ENCODE measurements at regions not wholly inside any gene's neighbourhood (a gene's known extent, or its start where the extent isn't known, plus 50 kb on each side); places are given as distances from the start of the nearest gene placed in this dataset.
"Not testable (repeated sequence)": the region's sequence is repeated elsewhere in the genome, so short reads cannot be mapped to it uniquely, and the experiment has no call there.

DNA sequence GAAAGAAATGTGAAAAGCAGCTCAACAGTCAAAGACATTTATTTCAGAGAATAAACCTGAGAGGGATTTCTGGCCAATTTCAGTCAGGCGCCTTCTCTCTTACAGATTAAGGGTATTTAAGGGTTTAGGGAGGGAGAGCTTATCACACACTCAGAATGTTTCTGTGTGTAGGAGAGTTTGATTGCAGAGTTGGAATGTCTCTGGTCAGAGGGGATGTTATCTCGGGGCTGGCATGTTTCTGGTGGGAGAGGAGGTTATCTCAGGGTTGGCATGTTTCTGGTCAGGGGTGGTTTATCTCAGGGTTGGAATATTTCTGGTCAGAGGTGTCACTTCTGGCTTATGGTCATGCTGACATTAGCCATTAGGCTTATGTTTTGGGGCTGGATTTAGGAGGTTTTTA is 1920.5 kb upstream of the PCDH7 start:
- Mint-ChIP-seq H3K4me3 (no peak overlapping the region), H3K27ac (no peak overlapping the region), H3K36me3 (no peaks in the 10 kb centered on the region), H3K4me1 (no peaks in the 10 kb centered on the region), H3K27me3 (no peaks in the 10 kb centered on the region), H3K9me3 (peaks cover 4% of the 10 kb centered on the region)
- no peak for DNase-seq

DNA sequence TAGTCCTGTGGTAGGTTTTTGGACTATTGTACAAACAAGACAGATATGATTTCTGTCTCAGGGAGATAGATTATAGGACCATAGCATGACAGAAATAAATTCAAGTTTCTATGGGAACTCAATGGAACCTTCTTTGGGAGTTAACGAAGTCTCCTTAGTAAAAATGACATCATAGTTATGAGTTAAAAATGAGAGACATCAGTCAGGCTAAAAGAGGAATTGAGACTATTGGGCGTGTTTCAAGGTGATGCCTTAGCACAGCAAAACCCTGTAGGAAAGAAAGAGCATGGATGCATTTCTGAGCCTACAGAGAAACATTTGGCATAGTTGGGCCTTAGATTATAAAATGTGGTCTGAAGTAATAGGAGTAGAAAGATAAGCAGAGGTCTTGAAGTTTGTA is 1909.1 kb upstream of the PCDH7 start:
- Mint-ChIP-seq H3K27me3 (no peaks in the 10 kb centered on the region), H3K27ac (no peak overlapping the region), H3K36me3 (no peaks in the 10 kb centered on the region), H3K9me3 (peaks cover 18% of the 10 kb centered on the region), H3K4me3 (no peak overlapping the region), H3K4me1 (no peaks in the 10 kb centered on the region)
- no peak for DNase-seq

DNA sequence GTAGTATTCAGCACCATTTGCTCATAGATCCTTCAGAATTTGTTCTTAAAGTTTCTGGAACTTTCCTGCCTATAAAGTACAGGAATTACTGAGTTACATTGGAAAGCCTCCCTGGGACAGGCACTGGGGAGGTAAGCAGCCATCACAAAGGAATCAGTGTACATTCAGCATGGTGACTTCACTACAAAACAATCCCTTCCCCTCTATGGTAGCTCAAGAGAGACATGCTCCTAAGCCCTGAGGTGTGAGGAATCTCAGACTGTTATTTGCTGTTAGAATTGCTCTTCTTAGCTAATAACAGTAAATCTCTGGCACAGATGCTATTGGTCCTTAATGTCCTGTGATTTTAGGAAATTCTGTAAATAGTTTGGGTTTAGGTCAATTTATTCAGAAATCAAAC is 1898.0 kb upstream of the PCDH7 start:
- Mint-ChIP-seq H3K4me1 (no peaks in the 10 kb centered on the region), H3K4me3 (no peak overlapping the region), H3K27ac (no peak overlapping the region), H3K27me3 (no peaks in the 10 kb centered on the region), H3K36me3 (no peaks in the 10 kb centered on the region), H3K9me3 (peaks cover 10% of the 10 kb centered on the region)
- no peak for DNase-seq

DNA sequence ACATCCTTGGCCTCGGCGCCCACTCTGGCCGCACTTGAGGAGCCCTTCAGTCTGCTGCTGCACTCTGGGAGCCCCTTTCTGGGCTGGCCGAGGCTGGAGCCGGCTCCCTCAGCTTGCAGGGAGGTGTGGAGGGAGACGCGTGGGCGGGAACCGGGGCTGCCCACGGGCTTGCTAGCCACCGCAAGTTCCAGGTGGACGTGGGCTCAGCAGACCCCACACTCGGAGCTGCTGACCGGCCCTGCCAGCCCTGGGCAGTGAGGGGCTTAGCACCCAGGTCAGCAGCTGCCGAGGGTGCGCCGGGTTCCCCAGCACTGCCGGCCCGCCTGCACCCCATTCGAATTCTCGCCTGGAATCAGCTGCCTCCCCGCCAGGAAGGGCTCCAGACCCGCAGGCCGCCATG is 1892.3 kb upstream of the PCDH7 start:
- no peaks in the 10 kb centered on the region for H3K27me3 Mint-ChIP-seq
- DNase-seq, result no peak
- H3K4me1 Mint-ChIP-seq, result no peaks in the 10 kb centered on the region
- H3K9me3 Mint-ChIP-seq, result peaks cover 10% of the 10 kb centered on the region
- H3K4me3 Mint-ChIP-seq, result no peak overlapping the region
- H3K27ac Mint-ChIP-seq, result no peak overlapping the region
- H3K36me3 Mint-ChIP-seq, result no peaks in the 10 kb centered on the region

DNA sequence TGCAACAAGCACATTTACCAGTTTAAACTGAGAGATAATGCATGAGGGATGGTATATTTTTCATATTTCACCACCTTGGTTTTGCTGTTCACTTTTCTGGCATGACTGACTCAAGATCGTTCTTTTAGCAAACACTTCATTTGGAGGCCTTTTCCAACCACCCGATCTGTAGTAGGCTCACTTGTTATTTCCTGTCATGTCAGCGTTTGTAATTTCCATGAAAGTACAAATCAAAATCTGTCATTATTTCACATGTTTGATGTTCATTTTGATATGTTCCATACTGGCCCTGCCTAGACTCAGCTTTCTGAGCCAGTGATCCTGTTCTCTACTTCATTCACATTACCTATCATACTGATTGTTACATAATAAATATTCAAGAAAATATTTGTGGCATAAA is 1888.3 kb upstream of the PCDH7 start:
- Mint-ChIP-seq H3K9me3 (peaks cover 10% of the 10 kb centered on the region), H3K4me3 (no peak overlapping the region), H3K36me3 (no peaks in the 10 kb centered on the region)

DNA sequence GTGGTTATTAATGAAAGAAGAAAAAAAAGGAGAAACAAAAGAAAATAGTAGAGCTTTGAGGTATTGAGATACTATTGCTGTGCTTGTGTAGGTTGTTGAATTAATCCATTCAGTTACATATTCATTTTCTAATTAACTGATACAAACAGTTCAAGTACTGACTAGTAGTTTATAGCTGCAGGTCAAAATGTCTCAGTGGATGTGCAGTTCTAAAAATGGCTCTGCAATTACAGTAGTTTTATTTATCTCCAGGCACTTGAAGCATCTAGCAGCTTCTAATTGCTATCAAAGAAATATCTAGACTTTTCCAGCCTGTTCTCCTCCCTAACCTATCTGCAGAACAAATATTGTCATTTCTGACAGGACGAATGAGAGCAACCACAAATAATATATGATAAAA is 1887.7 kb upstream of the PCDH7 start:
- no peak for DNase-seq
- Mint-ChIP-seq H3K9me3 (peaks cover 6% of the 10 kb centered on the region), H3K27ac (no peak overlapping the region), H3K27me3 (no peaks in the 10 kb centered on the region), H3K36me3 (no peaks in the 10 kb centered on the region), H3K4me1 (no peaks in the 10 kb centered on the region), H3K4me3 (no peak overlapping the region)

More for the DNA sequence above, 1888.3 kb upstream of the PCDH7 start:
- H3K27me3 Mint-ChIP-seq, result no peaks in the 10 kb centered on the region
- no peak for DNase-seq
- H3K4me1 Mint-ChIP-seq, result no peaks in the 10 kb centered on the region
- H3K27ac Mint-ChIP-seq, result no peak overlapping the region

DNA sequence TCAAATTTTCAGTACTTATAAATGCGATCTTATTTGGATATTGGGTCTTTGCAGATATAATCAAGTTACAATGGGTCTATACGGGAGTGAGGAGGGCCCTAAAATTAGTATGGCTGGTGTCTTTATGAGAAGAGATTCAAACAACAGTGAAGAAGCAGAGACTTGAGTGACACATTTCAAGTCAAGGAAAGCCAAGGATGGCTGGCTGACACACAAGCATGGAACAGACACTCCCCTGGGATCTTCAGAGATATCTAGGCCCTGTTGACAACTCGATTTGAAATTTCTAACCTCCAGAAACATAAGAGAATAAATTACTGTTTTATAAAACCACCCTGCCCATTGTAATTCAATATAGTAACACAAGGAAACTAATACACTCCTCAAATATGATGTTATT is 1886.0 kb upstream of the PCDH7 start:
- no peak for DNase-seq
- H3K27ac Mint-ChIP-seq, result no peak overlapping the region
- H3K4me1 Mint-ChIP-seq, result no peaks in the 10 kb centered on the region
- peaks cover 3% of the 10 kb centered on the region for H3K9me3 Mint-ChIP-seq
- no peak overlapping the region for H3K4me3 Mint-ChIP-seq
- no peaks in the 10 kb centered on the region for H3K27me3 Mint-ChIP-seq
- H3K36me3 Mint-ChIP-seq, result no peaks in the 10 kb centered on the region

DNA sequence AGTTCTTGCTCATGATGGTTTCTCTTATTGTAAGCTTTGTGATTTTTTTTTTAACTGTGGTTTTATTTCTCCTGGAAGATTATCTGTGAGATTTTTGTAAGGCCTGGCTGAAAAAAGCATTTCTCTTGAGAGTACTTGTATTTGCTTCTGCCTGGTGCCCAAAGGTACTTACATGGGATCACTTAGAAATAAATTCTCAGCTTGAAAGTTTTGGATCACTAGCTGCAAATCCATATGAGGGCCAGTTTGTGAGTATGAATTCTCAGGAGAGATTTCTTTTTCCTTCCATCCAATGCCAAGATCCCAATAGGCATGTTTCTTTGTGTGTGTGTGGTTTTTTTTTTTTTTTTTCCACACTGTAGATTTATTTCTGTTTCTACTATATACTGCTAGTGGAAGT is 1884.7 kb upstream of the PCDH7 start:
- Mint-ChIP-seq H3K4me3 (no peak overlapping the region), H3K27ac (no peak overlapping the region), H3K27me3 (no peaks in the 10 kb centered on the region), H3K36me3 (no peaks in the 10 kb centered on the region), H3K9me3 (peaks cover 3% of the 10 kb centered on the region), H3K4me1 (no peaks in the 10 kb centered on the region)
- no peak for DNase-seq

DNA sequence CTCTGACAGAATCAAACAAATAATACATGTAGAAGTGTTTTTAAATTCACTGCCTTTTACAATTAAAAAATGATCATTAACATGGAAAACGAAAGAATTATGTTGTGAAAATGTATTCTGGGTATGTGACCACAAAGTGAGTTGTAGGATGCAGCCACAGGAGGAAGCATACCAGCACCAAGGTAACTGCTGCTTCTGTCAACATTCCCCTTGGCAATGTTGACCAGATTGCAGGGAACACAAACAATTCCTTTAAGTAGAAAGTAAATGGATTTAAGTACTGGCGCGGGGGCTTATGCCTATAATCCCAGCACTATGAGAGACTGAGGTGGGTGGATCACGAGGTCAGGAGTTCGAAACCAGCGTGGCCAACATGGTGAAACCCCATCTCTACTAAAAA is 1877.9 kb upstream of the PCDH7 start:
- no peak overlapping the region for H3K27ac Mint-ChIP-seq
- H3K4me1 Mint-ChIP-seq, result no peaks in the 10 kb centered on the region
- H3K4me3 Mint-ChIP-seq, result no peak overlapping the region
- H3K36me3 Mint-ChIP-seq, result no peaks in the 10 kb centered on the region
- no peaks in the 10 kb centered on the region for H3K27me3 Mint-ChIP-seq
- peaks cover 12% of the 10 kb centered on the region for H3K9me3 Mint-ChIP-seq
- no peak for DNase-seq

DNA sequence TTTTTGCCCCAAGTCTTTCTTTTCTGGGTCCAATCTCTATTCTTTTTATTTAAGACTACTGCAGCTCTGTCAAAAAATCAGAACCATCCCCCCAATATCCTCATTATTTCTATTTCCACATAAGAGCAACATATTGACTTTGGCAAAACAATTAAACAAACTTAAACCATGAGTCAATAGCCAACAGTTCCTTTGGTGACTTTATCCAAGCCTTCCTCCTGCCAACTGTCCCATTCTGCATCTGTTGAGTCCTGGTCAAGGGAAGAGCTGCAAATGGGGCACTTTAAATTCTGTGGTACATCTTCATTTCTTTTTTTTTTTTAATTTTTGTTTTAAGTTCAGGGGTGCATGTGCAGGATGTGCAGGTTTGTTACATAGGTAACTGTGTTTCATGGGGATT is 1875.0 kb upstream of the PCDH7 start:
- Mint-ChIP-seq H3K4me1 (no peaks in the 10 kb centered on the region), H3K27me3 (no peaks in the 10 kb centered on the region), H3K9me3 (peaks cover 12% of the 10 kb centered on the region), H3K4me3 (no peak overlapping the region), H3K27ac (no peak overlapping the region), H3K36me3 (no peaks in the 10 kb centered on the region)
- no peak for DNase-seq

DNA sequence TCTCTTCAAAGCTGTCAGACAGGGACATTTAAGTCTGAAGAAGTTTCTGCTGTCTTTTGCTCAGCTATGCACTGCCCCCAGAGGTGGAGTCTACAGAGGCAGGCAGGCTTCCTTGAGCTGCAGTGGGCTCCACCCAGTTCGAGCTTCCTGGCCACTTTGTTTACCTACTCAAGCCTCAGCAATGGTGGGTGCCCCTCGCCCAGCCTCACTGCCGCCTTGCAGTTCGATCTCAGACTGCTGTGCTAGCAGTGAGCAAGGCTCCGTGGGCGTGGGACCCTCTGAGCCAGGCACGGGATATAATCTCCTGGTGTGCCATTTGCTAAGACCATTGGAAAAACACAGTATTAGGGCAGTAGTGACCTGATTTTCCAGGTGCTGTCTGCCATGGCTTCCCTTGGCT is 1863.1 kb upstream of the PCDH7 start:
- not testable (repeated sequence) for H3K36me3 Mint-ChIP-seq, H3K4me1 Mint-ChIP-seq, H3K27me3 Mint-ChIP-seq, H3K4me3 Mint-ChIP-seq, DNase-seq, H3K27ac Mint-ChIP-seq
- peaks cover 24% of the 10 kb centered on the region for H3K9me3 Mint-ChIP-seq

DNA sequence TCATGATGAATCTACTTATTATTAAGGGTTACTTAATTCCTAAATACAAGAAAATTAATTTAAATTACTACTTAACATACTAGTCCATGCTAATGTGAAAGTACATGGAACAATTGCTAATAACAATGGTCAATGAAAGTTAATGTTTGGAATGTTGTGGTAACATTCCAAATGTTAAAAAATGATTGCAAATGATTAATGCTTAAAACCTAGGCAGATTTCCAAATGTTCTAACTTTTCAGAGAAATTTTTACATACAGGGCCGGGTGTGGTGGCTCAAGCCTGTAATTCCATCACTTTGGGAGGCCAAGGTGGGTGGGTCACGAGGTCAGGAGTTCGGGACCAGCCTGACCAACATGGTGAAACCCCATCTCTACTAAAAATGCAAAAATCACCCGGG is 1851.3 kb upstream of the PCDH7 start:
- no peak overlapping the region for H3K27ac Mint-ChIP-seq
- H3K4me3 Mint-ChIP-seq, result no peak overlapping the region
- H3K27me3 Mint-ChIP-seq, result no peaks in the 10 kb centered on the region
- no peak for DNase-seq
- H3K9me3 Mint-ChIP-seq, result peaks cover 2% of the 10 kb centered on the region
- H3K4me1 Mint-ChIP-seq, result no peaks in the 10 kb centered on the region
- no peaks in the 10 kb centered on the region for H3K36me3 Mint-ChIP-seq

DNA sequence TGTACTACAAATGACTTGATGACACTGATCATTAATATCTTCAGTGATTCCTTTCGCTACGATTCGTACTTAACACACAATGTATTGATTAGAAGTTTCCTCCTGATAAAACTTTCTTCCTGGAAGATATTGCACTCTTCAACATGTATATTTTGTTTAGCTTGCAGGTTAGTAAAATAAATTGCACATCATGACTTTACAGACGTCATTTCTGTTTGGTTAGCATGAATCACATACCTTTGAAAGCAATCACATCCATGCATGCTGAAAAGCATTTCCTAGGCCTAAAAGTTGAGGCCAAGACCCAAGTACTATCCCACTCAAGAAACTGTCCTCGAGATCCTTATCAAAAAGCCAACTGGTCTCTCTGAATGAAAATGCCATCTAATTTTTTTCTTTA is 1841.0 kb upstream of the PCDH7 start:
- no peaks in the 10 kb centered on the region for H3K4me1 Mint-ChIP-seq
- no peaks in the 10 kb centered on the region for H3K27me3 Mint-ChIP-seq
- H3K27ac Mint-ChIP-seq, result no peak overlapping the region
- no peak for DNase-seq
- peaks cover 3% of the 10 kb centered on the region for H3K9me3 Mint-ChIP-seq
- no peak overlapping the region for H3K4me3 Mint-ChIP-seq
- H3K36me3 Mint-ChIP-seq, result no peaks in the 10 kb centered on the region

DNA sequence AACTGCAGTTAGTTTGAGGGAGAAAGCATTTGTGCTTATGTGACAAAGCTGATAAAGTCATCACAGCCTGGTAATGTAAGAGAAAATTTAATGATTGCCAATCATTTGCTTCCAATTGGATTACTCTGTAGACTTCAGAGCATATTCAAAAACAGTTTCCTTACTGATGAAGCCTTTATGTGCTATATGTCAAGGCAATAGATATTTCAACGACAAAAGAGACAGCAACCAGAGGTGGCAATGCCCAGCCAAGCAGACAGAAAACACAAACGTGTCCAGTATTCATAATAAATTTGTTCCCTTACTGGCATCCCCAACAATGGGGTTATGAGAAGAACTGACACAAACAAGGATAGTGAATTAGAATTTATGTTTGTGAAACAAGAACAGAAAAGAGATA is 1840.3 kb upstream of the PCDH7 start:
- no peak overlapping the region for H3K4me3 Mint-ChIP-seq
- peaks cover 3% of the 10 kb centered on the region for H3K9me3 Mint-ChIP-seq
- no peaks in the 10 kb centered on the region for H3K4me1 Mint-ChIP-seq

DNA sequence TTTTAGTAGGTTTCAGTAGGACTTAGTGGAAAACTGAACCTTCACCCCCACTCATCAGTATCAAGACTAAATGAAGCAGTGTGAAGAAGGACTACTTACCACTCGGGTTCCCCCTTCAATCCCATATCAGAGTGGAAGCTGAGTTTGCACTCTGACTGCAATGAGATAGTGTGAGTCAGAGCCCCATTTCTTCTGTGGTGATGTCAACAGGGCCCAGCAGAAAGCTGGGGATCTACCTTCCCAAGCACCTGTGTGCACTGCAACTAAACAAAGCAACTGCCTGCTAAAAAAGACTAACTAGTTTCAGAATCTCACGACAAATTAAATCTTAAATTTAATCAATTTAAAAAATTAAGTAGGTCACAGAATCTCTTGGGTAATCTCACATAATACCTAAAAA is 1837.0 kb upstream of the PCDH7 start:
- no peak for DNase-seq
- H3K27ac Mint-ChIP-seq, result no peak overlapping the region
- no peaks in the 10 kb centered on the region for H3K9me3 Mint-ChIP-seq
- no peaks in the 10 kb centered on the region for H3K27me3 Mint-ChIP-seq
- no peaks in the 10 kb centered on the region for H3K4me1 Mint-ChIP-seq
- H3K36me3 Mint-ChIP-seq, result no peaks in the 10 kb centered on the region
- H3K4me3 Mint-ChIP-seq, result no peak overlapping the region

More for the DNA sequence above, 1840.3 kb upstream of the PCDH7 start:
- Mint-ChIP-seq H3K27ac (no peak overlapping the region), H3K36me3 (no peaks in the 10 kb centered on the region), H3K27me3 (no peaks in the 10 kb centered on the region)
- DNase-seq, result no peak

DNA sequence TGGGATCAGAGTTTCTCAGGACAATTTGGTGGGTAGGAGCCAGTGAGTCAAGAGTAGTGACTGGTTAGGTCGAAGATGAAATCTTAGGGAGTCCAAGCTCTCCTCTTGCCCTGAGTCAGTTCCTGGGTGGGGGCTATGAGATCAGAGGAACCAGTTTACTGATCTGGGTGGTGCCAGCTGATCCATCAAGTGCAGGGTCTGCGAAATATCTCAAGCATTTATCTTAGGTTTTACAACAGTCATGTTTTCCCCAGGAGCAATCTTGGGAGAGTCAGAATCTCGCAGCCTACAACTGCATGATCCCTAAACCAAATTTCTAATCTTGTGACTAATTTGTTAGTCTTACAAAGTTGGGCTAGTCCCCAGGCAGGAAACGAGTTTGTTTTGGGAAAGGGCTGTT is 1833.2 kb upstream of the PCDH7 start:
- DNase-seq, result no peak
- Mint-ChIP-seq H3K9me3 (no peaks in the 10 kb centered on the region), H3K36me3 (no peaks in the 10 kb centered on the region), H3K4me1 (no peaks in the 10 kb centered on the region), H3K4me3 (no peak overlapping the region), H3K27me3 (no peaks in the 10 kb centered on the region), H3K27ac (no peak overlapping the region)
